ENCODE measurements at regions not wholly inside any gene's neighbourhood (a gene's known extent, or its start where the extent isn't known, plus 50 kb on each side); places are given as distances from the start of the nearest gene placed in this dataset.
"Not testable (repeated sequence)": the region's sequence is repeated elsewhere in the genome, so short reads cannot be mapped to it uniquely, and the experiment has no call there.

GRCh38 chr14:97138801-97139200, 341.6 kb downstream of the VRK1 start:
- no peak overlapping the region for H3K4me3 ChIP-seq (ENCODE audit: low read depth, low read length)
- CTCF ChIA-PET = no interaction called here
- DNase-seq (ENCODE audit: low read depth) = no peak
- POLR2A ChIA-PET = no interaction called here
- no peaks in the 10 kb centered on the region for H3K36me3 ChIP-seq (ENCODE audit: control insufficient read depth, insufficient read depth, low read length)
- no peak for TF ChIP-seq CTCF (IDR thresholded peaks at IDR 0.05; ENCODE audit: insufficient read depth, low read depth, low read length)
- no peaks in the 10 kb centered on the region for H3K27me3 ChIP-seq (ENCODE audit: control insufficient read depth, insufficient read depth, low read length)

GRCh38 chr14:97143011-97143410, 345.8 kb downstream of the VRK1 start:
- H3K36me3 ChIP-seq (ENCODE audit: control insufficient read depth, insufficient read depth, low read length) = no peaks in the 10 kb centered on the region
- no peak for DNase-seq (ENCODE audit: low read depth)
- POLR2A ChIA-PET = no interaction called here
- no peaks in the 10 kb centered on the region for H3K27me3 ChIP-seq (ENCODE audit: control insufficient read depth, insufficient read depth, low read length)
- no peak overlapping the region for H3K4me3 ChIP-seq (ENCODE audit: low read depth, low read length)
- CTCF ChIA-PET = no interaction called here
- no peak for TF ChIP-seq CTCF (IDR thresholded peaks at IDR 0.05; ENCODE audit: insufficient read depth, low read depth, low read length)

- DNase-seq (ENCODE audit: low read depth) = no peak
- Histone ChIP-seq H3K27me3 (ENCODE audit: control insufficient read depth, insufficient read depth, low read length) (no peaks in the 10 kb centered on the region), H3K4me3 (ENCODE audit: low read depth, low read length) (no peak overlapping the region), H3K36me3 (ENCODE audit: control insufficient read depth, insufficient read depth, low read length) (no peaks in the 10 kb centered on the region)
- TF ChIP-seq CTCF (IDR thresholded peaks at IDR 0.05; ENCODE audit: insufficient read depth, low read depth, low read length) = no peak
- ChIA-PET CTCF (no interaction called here), POLR2A (no interaction called here)
These were observed 346.3 kb downstream of the VRK1 start for GRCh38 chr14:97143456-97143855.

GRCh38 chr14:97148021-97148420, 350.8 kb downstream of the VRK1 start:
- H3K36me3 ChIP-seq (ENCODE audit: control insufficient read depth, insufficient read depth, low read length); CTCF ChIA-PET; H3K27me3 ChIP-seq (ENCODE audit: control insufficient read depth, insufficient read depth, low read length); DNase-seq (ENCODE audit: low read depth); H3K4me3 ChIP-seq (ENCODE audit: low read depth, low read length); POLR2A ChIA-PET: not testable (repeated sequence)

- DNase-seq (ENCODE audit: low read depth) = no peak
- no peak for TF ChIP-seq CTCF (IDR thresholded peaks at IDR 0.05; ENCODE audit: insufficient read depth, low read depth, low read length)
- ChIA-PET POLR2A (no interaction called here), CTCF (no interaction called here)
- H3K4me3 ChIP-seq (ENCODE audit: low read depth, low read length) = no peak overlapping the region
- no peaks in the 10 kb centered on the region for H3K36me3 ChIP-seq (ENCODE audit: control insufficient read depth, insufficient read depth, low read length)
- no peaks in the 10 kb centered on the region for H3K27me3 ChIP-seq (ENCODE audit: control insufficient read depth, insufficient read depth, low read length)
These were observed 352.6 kb downstream of the VRK1 start for GRCh38 chr14:97149775-97150174.

- ChIA-PET POLR2A (no interaction called here), CTCF (no interaction called here)
- DNase-seq (ENCODE audit: low read depth) = no peak
- Histone ChIP-seq H3K27me3 (ENCODE audit: control insufficient read depth, insufficient read depth, low read length) (no peaks in the 10 kb centered on the region), H3K4me3 (ENCODE audit: low read depth, low read length) (no peak overlapping the region), H3K36me3 (ENCODE audit: control insufficient read depth, insufficient read depth, low read length) (no peaks in the 10 kb centered on the region)
- no peak for TF ChIP-seq CTCF (IDR thresholded peaks at IDR 0.05; ENCODE audit: insufficient read depth, low read depth, low read length)
These were observed 356.3 kb downstream of the VRK1 start for GRCh38 chr14:97153527-97153926.
